ENCODE measurements at regions not wholly inside any gene's neighbourhood (a gene's known extent, or its start where the extent isn't known, plus 50 kb on each side); places are given as distances from the start of the nearest gene placed in this dataset.

DNA sequence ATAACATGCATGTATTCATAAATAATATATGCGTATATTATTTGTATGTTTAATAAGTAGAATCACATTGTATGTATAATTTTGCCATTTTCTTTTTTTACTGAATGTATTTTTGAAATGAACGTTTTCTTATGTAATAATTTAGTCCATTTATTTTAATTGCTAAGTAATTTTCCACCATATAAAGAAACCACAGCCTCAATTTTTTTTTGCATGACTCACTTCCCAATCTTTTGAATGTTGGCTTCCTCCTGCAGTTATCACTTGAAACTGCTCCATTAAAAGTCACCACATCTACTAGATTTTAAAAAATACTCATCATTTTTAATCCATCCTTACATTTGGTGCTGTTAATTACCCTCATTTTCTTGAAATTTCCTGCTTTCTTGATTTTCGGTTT, 363.3 kb upstream of the MEF2C start:
- Histone ChIP-seq H3K27me3 (replicated peaks in 1 of 4; ENCODE audit: control insufficient read depth in 3 of 4, extremely low read depth in 1 of 4, insufficient read depth in 3 of 4, low read length in 3 of 4) (no peaks in the 10 kb centered on the region), H3K9me3 (ENCODE audit: insufficient read depth in 2 of 2, low read depth in 1 of 2, low read length in 1 of 2) (no peaks in the 10 kb centered on the region), H3K4me3 (ENCODE audit: extremely low read depth in 1 of 4, insufficient read depth in 2 of 4, low read depth in 3 of 4, low read length in 4 of 4) (no peak overlapping the region), H3K79me1 (ENCODE audit: low read depth, low read length) (no peaks in the 10 kb centered on the region), H4K8ac (ENCODE audit: extremely low read depth, insufficient read depth, low read length) (no peak overlapping the region), H4K91ac (replicated peaks; ENCODE audit: insufficient read length, low read length) (no peak overlapping the region), H3K4me1 (replicated peaks in 1 of 4; ENCODE audit: control insufficient read depth in 3 of 4, insufficient read depth in 4 of 4, low read length in 3 of 4) (no peaks in the 10 kb centered on the region), H3K56ac (replicated peaks; ENCODE audit: insufficient read length, low read depth, low read length) (no peak overlapping the region), H3K4ac (replicated peaks; ENCODE audit: insufficient read length, low read depth, low read length) (no peak overlapping the region), H3K27ac (ENCODE audit: low read depth, low read length) (no peak overlapping the region), H3K4me2 (ENCODE audit: insufficient read depth in 1 of 2, low read depth in 2 of 2, low read length in 2 of 2) (no peak overlapping the region), H3K23ac (ENCODE audit: insufficient read length) (no peak overlapping the region), H3K9ac (replicated peaks in 1 of 4; ENCODE audit: extremely low read depth in 1 of 4, low read depth in 3 of 4, low read length in 3 of 4) (no peak overlapping the region), H2BK20ac (ENCODE audit: low read length) (no peak overlapping the region), H3K79me2 (ENCODE audit: control insufficient read depth in 1 of 2, insufficient read depth in 2 of 2, low read length in 2 of 2) (no peaks in the 10 kb centered on the region), H2AFZ (ENCODE audit: low read length) (no peak overlapping the region), H3K36me3 (ENCODE audit: control insufficient read depth in 2 of 4, insufficient read depth in 4 of 4, low read length in 3 of 4) (no peaks in the 10 kb centered on the region), H2BK5ac (ENCODE audit: low read depth, low read length) (no peak overlapping the region), H3K18ac (ENCODE audit: extremely low read depth, low read length) (no peak overlapping the region), H2BK15ac (ENCODE audit: low read length) (no peak overlapping the region), H3K14ac (ENCODE audit: insufficient read length) (no peak overlapping the region), H3K23me2 (ENCODE audit: low read depth, low read length) (no peaks in the 10 kb centered on the region), H4K5ac (ENCODE audit: insufficient read length, low read depth, low read length) (no peak overlapping the region), H4K20me1 (replicated peaks in 1 of 2; ENCODE audit: control insufficient read depth in 1 of 2, insufficient read depth in 2 of 2, low read length in 2 of 2) (no peaks in the 10 kb centered on the region), H2BK120ac (replicated peaks; ENCODE audit: low read depth, low read length) (no peak overlapping the region), H2BK12ac (ENCODE audit: low read depth, low read length) (no peak overlapping the region), H2AK5ac (ENCODE audit: low read depth, low read length) (no peak overlapping the region)
- 83% methylated on average over 3 of the region's 3 CpGs; no CpG with 5 or more reads in 1 of the 2 experiments for WGBS, 2 experiments (ENCODE audit: extremely low coverage in 1 of 2, insufficient coverage in 1 of 2, insufficient read length in 1 of 2, insufficient replicate concordance in 2 of 2, low coverage in 1 of 2, low lambda C conversion rate in 2 of 2, missing lambda C conversion rate in 1 of 2)
- DNase-seq (ENCODE audit: low read depth in 1 of 2, low spot score in 2 of 2) (no peak), FAIRE-seq (no peak)
- ChIA-PET CTCF (ENCODE audit: partially characterized antibody) (no interaction called here), POLR2A (ENCODE audit: partially characterized antibody) (no interaction called here)
- TF ChIP-seq HDAC6 (IDR thresholded peaks at IDR 0.05; ENCODE audit: low read depth, low read length) = no peak
